GF-D8 (cell line): ENCODE measurements at regions not wholly inside any gene's neighbourhood (a gene's known extent, or its start where the extent isn't known, plus 50 kb on each side); places are given as distances from the start of the nearest gene placed in this dataset.
"Not testable (repeated sequence)": the region's sequence is repeated elsewhere in the genome, so short reads cannot be mapped to it uniquely, and the experiment has no call there.

ENCODE experiments used
- DNase-seq: peaks from one replicate; lab custom pipeline; 2025; lab: John Stamatoyannopoulos, UW

- no peak for DNase-seq
Measured at GRCh38 chr15:66884115-66884622, 181.2 kb upstream of the SMAD3 start.

- DNase-seq, result no peak
Measured at GRCh38 chr15:66884661-66885237, 180.7 kb upstream of the SMAD3 start.

GRCh38 chr15:66885281-66885915, 180.0 kb upstream of the SMAD3 start:
- no peak for DNase-seq

- DNase-seq, result no peak
Measured at GRCh38 chr15:66886241-66886675, 179.1 kb upstream of the SMAD3 start.

GRCh38 chr15:66886686-66887273, 178.6 kb upstream of the SMAD3 start:
- no peak for DNase-seq

- not testable (repeated sequence) for DNase-seq
Measured at GRCh38 chr15:66889298-66889697, 176.1 kb upstream of the SMAD3 start.

GRCh38 chr15:66891776-66892175, 173.6 kb upstream of the SMAD3 start:
- DNase-seq, result no peak

GRCh38 chr15:66893294-66893693, 172.1 kb upstream of the SMAD3 start:
- no peak for DNase-seq

GRCh38 chr15:66894363-66894762, 171.0 kb upstream of the SMAD3 start:
- DNase-seq, result no peak

GRCh38 chr15:66894986-66895780, 170.2 kb upstream of the SMAD3 start:
- DNase-seq, result no peak

- no peak for DNase-seq
Measured at GRCh38 chr15:66895794-66896453, 169.5 kb upstream of the SMAD3 start.

- DNase-seq, result no peak
Measured at GRCh38 chr15:66896611-66897010, 168.8 kb upstream of the SMAD3 start.

GRCh38 chr15:66897416-66897815, 168.0 kb upstream of the SMAD3 start:
- DNase-seq, result no peak

- DNase-seq, result no peak
Measured at GRCh38 chr15:66897971-66898370, 167.4 kb upstream of the SMAD3 start.

GRCh38 chr15:66898656-66899386, 166.6 kb upstream of the SMAD3 start:
- DNase-seq, result no peak

GRCh38 chr15:66899555-66900350, 165.6 kb upstream of the SMAD3 start:
- no peak for DNase-seq

GRCh38 chr15:66900586-66901310, 164.7 kb upstream of the SMAD3 start:
- DNase-seq, result no peak

GRCh38 chr15:66901336-66902100, 163.9 kb upstream of the SMAD3 start:
- DNase-seq, result no peak

GRCh38 chr15:66905185-66905584, 160.2 kb upstream of the SMAD3 start:
- no peak for DNase-seq
